Effector memory CD4-positive, alpha-beta T cell (primary cell): ENCODE measurements at regions not wholly inside any gene's neighbourhood (a gene's known extent, or its start where the extent isn't known, plus 50 kb on each side); places are given as distances from the start of the nearest gene placed in this dataset.

Experiments
- DNase-seq, 3 donors: peaks; one replicate each; pipeline ENCODE4 v3.0.0-alpha.2; 2020
- H3K27ac ChIP-seq: 2 replicates; pipeline ENCODE4 v1.7.0; 2013; ENCODE audit warnings: mild to moderate bottlenecking, low read length, moderate library complexity; ENCODE audit not compliant: insufficient read depth, poor library complexity, severe bottlenecking
- H3K27me3 ChIP-seq: replicated peaks from 2 replicates; pipeline ENCODE4 v1.7.0; 2013; ENCODE audit warnings: mild to moderate bottlenecking, low read length; ENCODE audit not compliant: insufficient read depth, control insufficient read depth, poor library complexity, severe bottlenecking
- H3K36me3 ChIP-seq: 2 replicates; pipeline ENCODE4 v1.7.0; 2013; ENCODE audit warnings: mild to moderate bottlenecking, low read length, moderate library complexity; ENCODE audit not compliant: control insufficient read depth, insufficient read depth
- H3K4me1 ChIP-seq: 2 replicates; pipeline ENCODE4 v1.7.0; 2013; ENCODE audit warnings: low read length, mild to moderate bottlenecking; ENCODE audit not compliant: control insufficient read depth, insufficient read depth, poor library complexity, severe bottlenecking
- H3K4me3 ChIP-seq: 2 replicates; pipeline ENCODE4 v1.7.0; 2013; ENCODE audit warnings: low read length, low read depth, mild to moderate bottlenecking; ENCODE audit not compliant: insufficient read depth, poor library complexity, severe bottlenecking
- H3K9me3 ChIP-seq: 2 replicates; pipeline ENCODE4 v1.7.0; 2013; ENCODE audit warnings: mild to moderate bottlenecking, low read length, moderate library complexity; ENCODE audit not compliant: control insufficient read depth

- Histone ChIP-seq H3K9me3 (no peaks in the 10 kb centered on the region), H3K27me3 (no peaks in the 10 kb centered on the region), H3K4me3 (no peak overlapping the region), H3K36me3 (no peaks in the 10 kb centered on the region), H3K4me1 (no peaks in the 10 kb centered on the region), H3K27ac (no peak overlapping the region)
- no peak for DNase-seq
Observed at GRCh38 chr20:50379049-50379990, 130.9 kb upstream of the PTPN1 start.

DNA sequence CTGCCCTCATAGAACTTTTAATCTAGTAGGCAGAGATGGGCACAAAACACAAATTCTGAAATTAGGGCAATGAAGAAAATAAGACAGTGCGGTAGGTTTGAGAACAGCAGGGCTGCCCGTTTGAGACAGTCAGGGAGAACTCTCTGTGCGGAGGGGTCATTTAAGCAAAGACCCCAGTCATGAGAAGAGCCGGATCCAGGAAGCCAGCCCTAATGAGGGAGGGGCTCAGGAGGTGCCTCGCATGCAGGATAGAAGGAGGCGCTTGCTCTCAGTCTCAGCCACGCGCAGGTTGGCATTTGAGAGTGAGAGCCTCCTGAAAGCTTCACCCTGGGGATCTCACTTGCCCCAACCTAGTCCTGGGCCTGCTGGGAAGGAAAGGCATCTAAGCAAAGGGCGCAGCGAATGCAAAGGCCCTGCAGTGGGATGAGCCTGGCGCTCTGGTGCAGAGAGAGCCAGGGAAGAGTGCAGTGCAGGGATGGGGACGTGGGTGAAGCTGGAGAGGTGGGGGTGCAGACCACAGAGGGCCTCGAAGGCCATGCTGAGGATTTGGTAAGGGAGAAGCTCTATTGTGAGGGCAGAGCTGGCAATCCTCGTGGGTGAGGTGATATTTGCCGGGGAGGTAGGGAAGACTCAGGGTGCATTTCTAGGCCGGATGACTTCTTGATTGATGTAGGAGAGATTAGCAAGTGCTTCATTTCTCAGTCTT is 130.0 kb upstream of the PTPN1 start:
- Histone ChIP-seq H3K4me3 (no peak overlapping the region), H3K9me3 (no peaks in the 10 kb centered on the region), H3K27me3 (no peaks in the 10 kb centered on the region), H3K36me3 (no peaks in the 10 kb centered on the region), H3K4me1 (peaks cover under 1% of the 10 kb centered on the region), H3K27ac (no peak overlapping the region)
- DNase-seq = no peak

- Histone ChIP-seq H3K27me3 (no peaks in the 10 kb centered on the region), H3K27ac (no peak overlapping the region), H3K9me3 (no peaks in the 10 kb centered on the region), H3K4me1 (peaks cover 5% of the 10 kb centered on the region), H3K36me3 (no peaks in the 10 kb centered on the region), H3K4me3 (no peak overlapping the region)
- DNase-seq = no peak
Observed at GRCh38 chr20:50380697-50381040, 129.5 kb upstream of the PTPN1 start.

- no peak for DNase-seq
- Histone ChIP-seq H3K27me3 (no peaks in the 10 kb centered on the region), H3K36me3 (no peaks in the 10 kb centered on the region), H3K4me1 (peaks cover 10% of the 10 kb centered on the region), H3K27ac (no peak overlapping the region), H3K4me3 (no peak overlapping the region), H3K9me3 (no peaks in the 10 kb centered on the region)
Observed at GRCh38 chr20:50381075-50381732, 129.0 kb upstream of the PTPN1 start.

DNA sequence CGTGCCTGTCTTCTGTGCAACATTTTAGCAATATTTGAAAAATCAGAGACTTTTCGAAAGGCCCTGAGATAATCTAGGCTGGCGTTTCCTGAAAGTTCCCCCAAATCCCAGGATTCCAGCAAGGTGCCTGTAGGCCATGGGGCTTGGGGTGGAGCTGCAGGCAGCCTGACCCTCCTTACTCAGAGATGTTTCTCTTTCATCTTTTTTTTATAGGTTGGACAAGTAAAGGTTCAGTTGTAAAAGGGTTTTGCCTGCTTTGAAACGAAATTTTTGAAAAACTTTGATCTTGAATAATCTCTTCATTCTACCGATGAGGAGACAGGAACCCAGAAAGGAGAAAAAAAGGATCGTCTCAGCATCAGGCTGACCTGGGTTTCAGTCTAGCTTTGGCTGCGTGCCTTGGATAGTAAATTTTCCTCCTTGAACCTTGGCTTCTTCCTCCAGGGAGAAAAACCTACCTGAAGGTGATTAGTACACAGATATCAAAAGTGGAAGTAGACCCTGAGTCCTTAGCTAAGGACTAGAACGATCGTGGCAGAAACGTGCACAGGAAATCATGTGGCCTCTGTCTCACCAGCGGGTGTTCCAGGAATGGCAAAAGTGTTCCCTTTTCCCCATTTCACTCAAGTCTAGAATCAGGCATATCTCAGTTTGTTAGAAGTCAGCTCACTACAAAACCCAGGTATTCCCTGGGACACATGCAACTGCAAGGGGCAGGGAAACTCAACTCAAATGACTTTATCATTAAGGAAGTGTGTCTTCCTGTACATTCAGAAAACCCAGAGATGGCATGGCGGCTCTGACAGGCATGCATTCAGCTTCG is 128.2 kb upstream of the PTPN1 start:
- H3K27ac ChIP-seq = no peak overlapping the region
- H3K4me1 ChIP-seq = peaks cover 18% of the 10 kb centered on the region
- no peaks in the 10 kb centered on the region for H3K27me3 ChIP-seq
- no peak for DNase-seq
- no peaks in the 10 kb centered on the region for H3K9me3 ChIP-seq
- no peaks in the 10 kb centered on the region for H3K36me3 ChIP-seq
- peak overlapping the region; percentile 31 for H3K4me3 ChIP-seq

DNA sequence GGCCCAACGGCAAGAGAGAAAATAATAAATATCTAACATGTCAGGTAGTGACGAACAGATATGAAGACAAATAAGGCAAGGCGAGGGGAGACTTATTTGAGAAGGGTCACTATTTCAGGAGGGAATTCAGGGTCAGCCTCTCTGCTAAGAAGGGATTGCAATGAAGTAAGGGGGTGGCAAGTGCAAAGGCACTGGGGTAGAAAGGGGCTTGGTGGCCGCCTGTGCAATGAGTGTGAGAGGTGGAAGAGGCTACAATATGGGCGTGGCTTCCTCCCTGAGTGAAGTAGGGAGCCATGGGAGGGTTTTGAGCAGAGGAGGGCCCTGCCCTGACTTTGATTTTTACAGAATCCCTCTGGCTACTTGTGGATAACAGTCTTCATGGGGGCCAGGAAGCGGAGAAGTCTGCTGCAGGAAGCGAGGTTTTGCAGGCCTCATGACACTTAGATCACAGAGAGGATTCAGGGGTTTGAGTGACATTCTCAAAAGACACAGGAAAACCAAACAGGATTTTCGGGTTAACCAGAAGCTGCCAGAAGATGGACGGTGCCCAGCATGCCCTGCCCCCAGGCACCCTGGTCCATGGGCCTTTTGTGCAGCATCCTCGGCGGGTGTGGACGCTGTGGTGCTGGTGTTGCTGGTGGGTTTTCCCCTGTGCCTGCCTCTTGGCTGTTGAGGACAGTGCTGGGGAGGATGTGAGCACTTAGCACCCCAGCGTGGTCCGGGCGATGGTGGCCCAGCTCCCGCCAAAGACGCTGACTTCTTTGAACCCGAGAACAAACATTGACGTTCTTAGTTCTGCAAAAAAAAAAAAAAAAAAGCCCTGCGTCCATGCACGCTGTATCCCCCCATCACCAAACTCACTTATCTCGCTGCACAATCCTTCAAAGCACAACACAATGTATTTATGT is 124.2 kb upstream of the PTPN1 start:
- H3K9me3 ChIP-seq = no peaks in the 10 kb centered on the region
- no peaks in the 10 kb centered on the region for H3K27me3 ChIP-seq
- no peak overlapping the region for H3K4me3 ChIP-seq
- peak; percentile 22 to 52 (median 25) for DNase-seq
- no peaks in the 10 kb centered on the region for H3K36me3 ChIP-seq
- peaks cover 18% of the 10 kb centered on the region for H3K4me1 ChIP-seq
- H3K27ac ChIP-seq = no peak overlapping the region

DNA sequence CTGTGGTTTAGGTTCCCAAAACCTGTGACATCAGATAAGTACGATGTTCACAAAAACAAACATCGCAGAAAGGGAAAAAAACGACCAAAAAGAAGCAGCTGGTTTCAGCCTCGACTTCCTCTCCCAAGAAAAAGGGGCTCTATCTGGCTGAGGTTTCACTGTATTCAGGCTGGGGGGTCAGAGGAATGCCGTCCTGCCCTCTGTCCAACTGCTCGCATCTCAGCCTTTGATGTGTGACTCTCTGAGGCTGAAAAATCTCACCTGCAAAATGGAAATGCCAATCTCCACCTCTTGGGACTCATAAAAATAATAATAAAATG is 123.6 kb upstream of the PTPN1 start:
- no peak for DNase-seq
- Histone ChIP-seq H3K27me3 (no peaks in the 10 kb centered on the region), H3K36me3 (no peaks in the 10 kb centered on the region), H3K4me1 (peaks cover 18% of the 10 kb centered on the region), H3K4me3 (no peak overlapping the region), H3K27ac (no peak overlapping the region), H3K9me3 (no peaks in the 10 kb centered on the region)

DNA sequence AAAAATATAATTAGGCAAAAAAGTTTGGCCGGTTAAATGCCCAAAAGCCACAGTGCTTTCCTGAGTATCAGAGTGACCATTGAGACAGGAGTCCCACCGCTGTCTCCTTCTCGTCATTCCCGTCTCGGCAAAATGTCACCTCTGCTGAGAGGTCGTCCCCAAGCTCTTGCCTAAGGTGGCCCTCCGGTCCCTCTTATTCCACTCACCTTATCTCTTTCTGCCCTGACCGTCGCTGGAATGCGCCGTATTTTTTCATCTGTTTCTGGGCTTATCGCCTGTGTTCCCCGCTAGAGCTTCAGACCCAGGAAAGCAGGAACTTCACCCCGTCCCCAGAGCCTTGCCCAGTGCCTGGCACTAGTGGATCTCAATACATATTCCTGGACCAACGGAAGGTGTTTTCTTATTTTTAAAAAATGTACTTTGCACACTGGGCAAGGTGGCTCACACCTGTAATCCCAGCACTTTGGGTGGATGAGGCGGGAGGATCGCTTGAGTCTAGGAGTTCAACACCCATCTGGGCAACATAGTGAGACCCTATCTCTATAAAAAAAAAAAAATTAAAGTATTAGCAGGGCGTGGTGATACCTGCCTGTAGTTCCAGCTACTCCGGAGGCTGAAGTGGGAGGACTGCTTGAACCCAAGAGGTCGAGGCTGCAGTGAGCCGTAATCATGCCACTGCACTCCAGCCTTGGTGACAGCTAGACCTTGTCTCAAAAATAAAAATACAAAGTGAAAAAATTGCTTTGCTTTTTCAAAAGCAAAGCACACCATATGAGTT is 122.8 kb upstream of the PTPN1 start:
- H3K27ac ChIP-seq = no peak overlapping the region
- H3K4me1 ChIP-seq = peaks cover 18% of the 10 kb centered on the region
- H3K27me3 ChIP-seq = no peaks in the 10 kb centered on the region
- H3K36me3 ChIP-seq = no peaks in the 10 kb centered on the region
- no peaks in the 10 kb centered on the region for H3K9me3 ChIP-seq
- no peak for DNase-seq
- no peak overlapping the region for H3K4me3 ChIP-seq
